HepG2 (cell line): ENCODE measurements at regions not wholly inside any gene's neighbourhood (a gene's known extent, or its start where the extent isn't known, plus 50 kb on each side); places are given as distances from the start of the nearest gene placed in this dataset.

ENCODE experiments used
- ATAC-seq: fragments of 200-7000 bp; cut with Tn5 transposase; 3 replicates; pipeline ENCODE4 v1.9.1; 2020; ENCODE audit warnings: mild to moderate bottlenecking, moderate library complexity
- BruUV-seq: library from RNA; stranded (reverse); fragments of 400-500 nt; replicated peaks from 2 replicates; lab custom pipeline; 2021; lab: Mats Ljungman, UMichigan
- CTCF ChIA-PET: fragments of 300-600 bp; formaldehyde crosslinking; extraction: SDS; loops from one replicate; lab custom pipeline; 2021; ENCODE audit warnings: low total read pairs, inconsistent platforms, low intra/inter-chr PET ratio; lab: Yijun Ruan, JAX
- POLR2A ChIA-PET: fragments of 350-600 bp; sonication (Branson Sonifier 250); formaldehyde crosslinking; loops from one replicate; lab custom pipeline; 2020; ENCODE audit warnings: antibody characterized with exemption, inconsistent platforms; lab: Yijun Ruan, JAX
- DNase-seq: peaks from one replicate; pipeline ENCODE4 v3.0.0-alpha.2; 2015; ENCODE audit warnings: low spot score
- FAIRE-seq: peaks from 3 replicates; lab custom pipeline; 2011; peaks lifted over from hg19 to GRCh38; lab: Jason Lieb, UNC
- H2AFZ ChIP-seq: one replicate; pipeline ENCODE4 v1.6.1; 2011; ENCODE audit warnings: low read length, inconsistent platforms
- H3K27ac ChIP-seq: fragments of 300-600 bp; 3 replicates; pipeline ENCODE4 v1.8.0; 2011; ENCODE audit warnings: mixed run types, mild to moderate bottlenecking, mixed read lengths, low read length, inconsistent platforms; ENCODE audit not compliant: insufficient read depth; ENCODE audit errors: extremely low read length
- H3K27me3 ChIP-seq, 2 experiments: fragments of 200-600 bp in 1 of 2; 2 replicates in 1 of 2; 3 replicates in 1 of 2; pipeline versions ENCODE4 v1.6.0 to v1.8.0; 2011; ENCODE audit warnings: low read length in 2 of 2, mild to moderate bottlenecking in 2 of 2, moderate library complexity in 2 of 2, inconsistent platforms in 1 of 2; ENCODE audit not compliant: insufficient read depth in 2 of 2, control insufficient read depth in 1 of 2
- H3K36me3 ChIP-seq, 2 experiments: fragments of 200-600 bp in 1 of 2; replicated peaks in 1 of 2; 2 replicates in 1 of 2; 3 replicates in 1 of 2; pipeline versions ENCODE4 v1.5.1 to v1.8.0; 2011; ENCODE audit warnings: low read length in 2 of 2, inconsistent platforms in 1 of 2; ENCODE audit not compliant: insufficient read depth in 2 of 2, control insufficient read depth in 1 of 2
- H3K4me1 ChIP-seq: 2 replicates; pipeline ENCODE4 v1.5.1; 2012; ENCODE audit warnings: low read length, inconsistent platforms; ENCODE audit not compliant: insufficient read depth
- H3K4me2 ChIP-seq: 2 replicates; pipeline ENCODE4 v1.6.0; 2011; ENCODE audit warnings: low read depth, low read length, inconsistent platforms
- H3K4me3 ChIP-seq, 3 experiments: fragments of 200-600 bp in 1 of 3; sonication (generic), shearing (Covaris generic) in 1 of 3; replicated peaks in 1 of 3; 2 replicates each; pipeline ENCODE4 v1.5.1; 2011 to 2016; ENCODE audit warnings: low read length in 3 of 3, inconsistent platforms in 2 of 3, low read depth in 2 of 3, mild to moderate bottlenecking in 2 of 3, control low read depth in 1 of 3, mixed read lengths in 1 of 3; ENCODE audit not compliant: insufficient read depth in 1 of 3
- H3K79me2 ChIP-seq: one replicate; pipeline ENCODE4 v1.6.1; 2011; ENCODE audit warnings: low read length, inconsistent platforms; ENCODE audit not compliant: insufficient read depth
- H3K9ac ChIP-seq: 2 replicates; pipeline ENCODE4 v1.6.0; 2011; ENCODE audit warnings: mild to moderate bottlenecking, low read depth, low read length, inconsistent platforms; ENCODE audit not compliant: insufficient read depth
- H3K9me3 ChIP-seq: 2 replicates; pipeline ENCODE4 v1.5.1; 2012; ENCODE audit warnings: mild to moderate bottlenecking, low read length
- H4K20me1 ChIP-seq: 2 replicates; pipeline ENCODE4 v1.6.0; 2011; ENCODE audit warnings: inconsistent platforms, mild to moderate bottlenecking, low read length, moderate library complexity; ENCODE audit not compliant: insufficient read depth
- CREB1 ChIP-seq, 2 experiments: fragments of 450-650 bp in 1 of 2; IDR thresholded peaks; 2 replicates each; pipeline ENCODE4 v1.6.1; 2016 to 2017; ENCODE audit warnings: control low read depth in 1 of 2, mild to moderate bottlenecking in 1 of 2, missing compliant biosample characterization in 1 of 2, missing genetic modification characterization in 1 of 2
- FOXJ3 ChIP-seq: sonication (generic); formaldehyde crosslinking; IDR thresholded peaks from 2 replicates; pipeline ENCODE4 v1.4.0; 2020; ENCODE audit warnings: missing genetic modification reagents, mild to moderate bottlenecking, borderline replicate concordance
- NCOA2 ChIP-seq: sonication (generic); formaldehyde crosslinking; IDR thresholded peaks from 2 replicates; pipeline ENCODE4 v1.8.0; 2022; ENCODE audit warnings: inconsistent platforms
- SRSF4 ChIP-seq: fragments of 200-400 bp; formaldehyde crosslinking; IDR thresholded peaks from one replicate; pipeline ENCODE4 v1.6.1; 2018; ENCODE audit warnings: mild to moderate bottlenecking, low read depth, low read length, moderate library complexity; ENCODE audit not compliant: poor library complexity, severe bottlenecking
- ZSCAN9 ChIP-seq: IDR thresholded peaks from 2 replicates; pipeline ENCODE4 v1.6.1; 2016; ENCODE audit warnings: borderline replicate concordance
- WGBS: methylation state at CpG from one replicate; pipeline ENCODE4 v1.1.6; 2017; ENCODE audit warnings: low lambda C conversion rate; 5-methylcytosine and 5-hydroxymethylcytosine counted together
- in situ Hi-C: cut with HindIII; loops from 2 replicates; pipeline ENCODE4 v1.10.0; 2017; ENCODE audit warnings: low pct_unique_long_range_greater_than_20kb; ENCODE audit not compliant: extremely low pct_ligation_motif_present
- intact Hi-C: fragments of 100-400 bp; cut with micrococcal nuclease; formaldehyde crosslinking; loops from one replicate; pipeline ENCODE4 v1.10.0; 2022; ENCODE audit not compliant: unreplicated experiment
- TF ChIP-seq, protein P1 (sequence below), 2 experiments: sonication (generic) in 1 of 2; formaldehyde crosslinking in 1 of 2; IDR thresholded peaks; 2 replicates each; pipeline versions ENCODE4 v1.4.0 to v1.6.1; 2018 to 2020; ENCODE audit warnings: missing genetic modification reagents in 2 of 2, borderline replicate concordance in 1 of 2, low read depth in 1 of 2, mild to moderate bottlenecking in 1 of 2, missing biosample characterization in 1 of 2
- TF ChIP-seq, protein P2 (sequence below): fragments of 450-650 bp; IDR thresholded peaks from 2 replicates; pipeline ENCODE4 v1.6.1; 2016

GRCh38 chr1:38644092-38644491 lies 215.5 kb downstream of the RRAGC start:
- ChIA-PET POLR2A (no interaction called here), CTCF (no interaction called here)
- H3K4me3 ChIP-seq: no peak overlapping the region
- no peak for ATAC-seq
- no peaks in the 10 kb centered on the region for H3K4me1 ChIP-seq
- no peaks in the 10 kb centered on the region for H4K20me1 ChIP-seq
- no peak overlapping the region for H3K9ac ChIP-seq
- no peak for FAIRE-seq
- H3K27me3 ChIP-seq: peaks cover 0 to 10% of the 10 kb centered on the region in 2 experiments; a peak in 2 of 5 replicates
- no peak overlapping the region for H3K27ac ChIP-seq
- no peak overlapping the region for H2AFZ ChIP-seq
- H3K4me2 ChIP-seq: no peak overlapping the region
- TF ChIP-seq CREB1 (IDR thresholded peaks at IDR 0.05) (no peak), CREB1 (CRISPR knock-in tag; IDR thresholded peaks at IDR 0.05) (no peak), NCOA2 (CRISPR knock-in tag) (no peak), ZSCAN9 (no peak), SRSF4 (no peak), FOXJ3 (CRISPR knock-in tag) (no peak)
- TF ChIP-seq, protein P1, sequence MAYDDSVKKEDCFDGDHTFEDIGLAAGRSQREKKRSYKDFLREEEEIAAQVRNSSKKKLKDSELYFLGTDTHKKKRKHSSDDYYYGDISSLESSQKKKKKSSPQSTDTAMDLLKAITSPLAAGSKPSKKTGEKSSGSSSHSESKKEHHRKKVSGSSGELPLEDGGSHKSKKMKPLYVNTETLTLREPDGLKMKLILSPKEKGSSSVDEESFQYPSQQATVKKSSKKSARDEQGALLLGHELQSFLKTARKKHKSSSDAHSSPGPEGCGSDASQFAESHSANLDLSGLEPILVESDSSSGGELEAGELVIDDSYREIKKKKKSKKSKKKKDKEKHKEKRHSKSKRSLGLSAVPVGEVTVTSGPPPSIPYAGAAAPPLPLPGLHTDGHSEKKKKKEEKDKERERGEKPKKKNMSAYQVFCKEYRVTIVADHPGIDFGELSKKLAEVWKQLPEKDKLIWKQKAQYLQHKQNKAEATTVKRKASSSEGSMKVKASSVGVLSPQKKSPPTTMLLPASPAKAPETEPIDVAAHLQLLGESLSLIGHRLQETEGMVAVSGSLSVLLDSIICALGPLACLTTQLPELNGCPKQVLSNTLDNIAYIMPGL (CRISPR knock-in tag; IDR thresholded peaks at IDR 0.05; ENCODE audit: borderline replicate concordance in 1 of 2, low read depth in 1 of 2): no peak
- TF ChIP-seq, protein P2, sequence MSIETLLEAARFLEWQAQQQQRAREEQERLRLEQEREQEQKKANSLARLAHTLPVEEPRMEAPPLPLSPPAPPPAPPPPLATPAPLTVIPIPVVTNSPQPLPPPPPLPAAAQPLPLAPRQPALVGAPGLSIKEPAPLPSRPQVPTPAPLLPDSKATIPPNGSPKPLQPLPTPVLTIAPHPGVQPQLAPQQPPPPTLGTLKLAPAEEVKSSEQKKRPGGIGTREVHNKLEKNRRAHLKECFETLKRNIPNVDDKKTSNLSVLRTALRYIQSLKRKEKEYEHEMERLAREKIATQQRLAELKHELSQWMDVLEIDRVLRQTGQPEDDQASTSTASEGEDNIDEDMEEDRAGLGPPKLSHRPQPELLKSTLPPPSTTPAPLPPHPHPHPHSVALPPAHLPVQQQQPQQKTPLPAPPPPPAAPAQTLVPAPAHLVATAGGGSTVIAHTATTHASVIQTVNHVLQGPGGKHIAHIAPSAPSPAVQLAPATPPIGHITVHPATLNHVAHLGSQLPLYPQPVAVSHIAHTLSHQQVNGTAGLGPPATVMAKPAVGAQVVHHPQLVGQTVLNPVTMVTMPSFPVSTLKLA: no peak
- no peak for DNase-seq
- WGBS: 54% methylated on average over 8 of the region's 8 CpGs
- BruUV-seq: no TSS peak
- H3K79me2 ChIP-seq: no peaks in the 10 kb centered on the region
- in situ Hi-C loops: no loop called here
- intact Hi-C loops: no loop called here
- no peaks in the 10 kb centered on the region for H3K9me3 ChIP-seq
- no peaks in the 10 kb centered on the region for H3K36me3 ChIP-seq
